ENCODE measurements at regions not wholly inside any gene's neighbourhood (a gene's known extent, or its start where the extent isn't known, plus 50 kb on each side); places are given as distances from the start of the nearest gene placed in this dataset.

- TF ChIP-seq, protein P1, sequence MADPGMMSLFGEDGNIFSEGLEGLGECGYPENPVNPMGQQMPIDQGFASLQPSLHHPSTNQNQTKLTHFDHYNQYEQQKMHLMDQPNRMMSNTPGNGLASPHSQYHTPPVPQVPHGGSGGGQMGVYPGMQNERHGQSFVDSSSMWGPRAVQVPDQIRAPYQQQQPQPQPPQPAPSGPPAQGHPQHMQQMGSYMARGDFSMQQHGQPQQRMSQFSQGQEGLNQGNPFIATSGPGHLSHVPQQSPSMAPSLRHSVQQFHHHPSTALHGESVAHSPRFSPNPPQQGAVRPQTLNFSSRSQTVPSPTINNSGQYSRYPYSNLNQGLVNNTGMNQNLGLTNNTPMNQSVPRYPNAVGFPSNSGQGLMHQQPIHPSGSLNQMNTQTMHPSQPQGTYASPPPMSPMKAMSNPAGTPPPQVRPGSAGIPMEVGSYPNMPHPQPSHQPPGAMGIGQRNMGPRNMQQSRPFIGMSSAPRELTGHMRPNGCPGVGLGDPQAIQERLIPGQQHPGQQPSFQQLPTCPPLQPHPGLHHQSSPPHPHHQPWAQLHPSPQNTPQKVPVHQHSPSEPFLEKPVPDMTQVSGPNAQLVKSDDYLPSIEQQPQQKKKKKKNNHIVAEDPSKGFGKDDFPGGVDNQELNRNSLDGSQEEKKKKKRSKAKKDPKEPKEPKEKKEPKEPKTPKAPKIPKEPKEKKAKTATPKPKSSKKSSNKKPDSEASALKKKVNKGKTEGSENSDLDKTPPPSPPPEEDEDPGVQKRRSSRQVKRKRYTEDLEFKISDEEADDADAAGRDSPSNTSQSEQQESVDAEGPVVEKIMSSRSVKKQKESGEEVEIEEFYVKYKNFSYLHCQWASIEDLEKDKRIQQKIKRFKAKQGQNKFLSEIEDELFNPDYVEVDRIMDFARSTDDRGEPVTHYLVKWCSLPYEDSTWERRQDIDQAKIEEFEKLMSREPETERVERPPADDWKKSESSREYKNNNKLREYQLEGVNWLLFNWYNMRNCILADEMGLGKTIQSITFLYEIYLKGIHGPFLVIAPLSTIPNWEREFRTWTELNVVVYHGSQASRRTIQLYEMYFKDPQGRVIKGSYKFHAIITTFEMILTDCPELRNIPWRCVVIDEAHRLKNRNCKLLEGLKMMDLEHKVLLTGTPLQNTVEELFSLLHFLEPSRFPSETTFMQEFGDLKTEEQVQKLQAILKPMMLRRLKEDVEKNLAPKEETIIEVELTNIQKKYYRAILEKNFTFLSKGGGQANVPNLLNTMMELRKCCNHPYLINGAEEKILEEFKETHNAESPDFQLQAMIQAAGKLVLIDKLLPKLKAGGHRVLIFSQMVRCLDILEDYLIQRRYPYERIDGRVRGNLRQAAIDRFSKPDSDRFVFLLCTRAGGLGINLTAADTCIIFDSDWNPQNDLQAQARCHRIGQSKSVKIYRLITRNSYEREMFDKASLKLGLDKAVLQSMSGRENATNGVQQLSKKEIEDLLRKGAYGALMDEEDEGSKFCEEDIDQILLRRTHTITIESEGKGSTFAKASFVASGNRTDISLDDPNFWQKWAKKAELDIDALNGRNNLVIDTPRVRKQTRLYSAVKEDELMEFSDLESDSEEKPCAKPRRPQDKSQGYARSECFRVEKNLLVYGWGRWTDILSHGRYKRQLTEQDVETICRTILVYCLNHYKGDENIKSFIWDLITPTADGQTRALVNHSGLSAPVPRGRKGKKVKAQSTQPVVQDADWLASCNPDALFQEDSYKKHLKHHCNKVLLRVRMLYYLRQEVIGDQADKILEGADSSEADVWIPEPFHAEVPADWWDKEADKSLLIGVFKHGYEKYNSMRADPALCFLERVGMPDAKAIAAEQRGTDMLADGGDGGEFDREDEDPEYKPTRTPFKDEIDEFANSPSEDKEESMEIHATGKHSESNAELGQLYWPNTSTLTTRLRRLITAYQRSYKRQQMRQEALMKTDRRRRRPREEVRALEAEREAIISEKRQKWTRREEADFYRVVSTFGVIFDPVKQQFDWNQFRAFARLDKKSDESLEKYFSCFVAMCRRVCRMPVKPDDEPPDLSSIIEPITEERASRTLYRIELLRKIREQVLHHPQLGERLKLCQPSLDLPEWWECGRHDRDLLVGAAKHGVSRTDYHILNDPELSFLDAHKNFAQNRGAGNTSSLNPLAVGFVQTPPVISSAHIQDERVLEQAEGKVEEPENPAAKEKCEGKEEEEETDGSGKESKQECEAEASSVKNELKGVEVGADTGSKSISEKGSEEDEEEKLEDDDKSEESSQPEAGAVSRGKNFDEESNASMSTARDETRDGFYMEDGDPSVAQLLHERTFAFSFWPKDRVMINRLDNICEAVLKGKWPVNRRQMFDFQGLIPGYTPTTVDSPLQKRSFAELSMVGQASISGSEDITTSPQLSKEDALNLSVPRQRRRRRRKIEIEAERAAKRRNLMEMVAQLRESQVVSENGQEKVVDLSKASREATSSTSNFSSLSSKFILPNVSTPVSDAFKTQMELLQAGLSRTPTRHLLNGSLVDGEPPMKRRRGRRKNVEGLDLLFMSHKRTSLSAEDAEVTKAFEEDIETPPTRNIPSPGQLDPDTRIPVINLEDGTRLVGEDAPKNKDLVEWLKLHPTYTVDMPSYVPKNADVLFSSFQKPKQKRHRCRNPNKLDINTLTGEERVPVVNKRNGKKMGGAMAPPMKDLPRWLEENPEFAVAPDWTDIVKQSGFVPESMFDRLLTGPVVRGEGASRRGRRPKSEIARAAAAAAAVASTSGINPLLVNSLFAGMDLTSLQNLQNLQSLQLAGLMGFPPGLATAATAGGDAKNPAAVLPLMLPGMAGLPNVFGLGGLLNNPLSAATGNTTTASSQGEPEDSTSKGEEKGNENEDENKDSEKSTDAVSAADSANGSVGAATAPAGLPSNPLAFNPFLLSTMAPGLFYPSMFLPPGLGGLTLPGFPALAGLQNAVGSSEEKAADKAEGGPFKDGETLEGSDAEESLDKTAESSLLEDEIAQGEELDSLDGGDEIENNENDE (IDR thresholded peaks at IDR 0.05; ENCODE audit: insufficient replicate concordance, low read length): no peak
- no peak for TF ChIP-seq FOSL1 (IDR thresholded peaks at IDR 0.05; ENCODE audit: insufficient read depth, low read depth, low read length)
- TF ChIP-seq TCF12 (IDR thresholded peaks at IDR 0.05; ENCODE audit: low read depth, low read length): no peak
- no peak for TF ChIP-seq YY1 (IDR thresholded peaks at IDR 0.05; ENCODE audit: low read depth, low read length)
- no peak for TF ChIP-seq JUN (IDR thresholded peaks at IDR 0.05; ENCODE audit: low read depth, low read length)
- no peak for TF ChIP-seq SIX5 (IDR thresholded peaks at IDR 0.05; ENCODE audit: low read depth, low read length)
Measured at GRCh38 chr6:91271807-91272206, 684.9 kb upstream of the MAP3K7 start (continued).

Data from H1 (cell line).